ENCODE measurements at regions not wholly inside any gene's neighbourhood (a gene's known extent, or its start where the extent isn't known, plus 50 kb on each side); places are given as distances from the start of the nearest gene placed in this dataset.

DNA sequence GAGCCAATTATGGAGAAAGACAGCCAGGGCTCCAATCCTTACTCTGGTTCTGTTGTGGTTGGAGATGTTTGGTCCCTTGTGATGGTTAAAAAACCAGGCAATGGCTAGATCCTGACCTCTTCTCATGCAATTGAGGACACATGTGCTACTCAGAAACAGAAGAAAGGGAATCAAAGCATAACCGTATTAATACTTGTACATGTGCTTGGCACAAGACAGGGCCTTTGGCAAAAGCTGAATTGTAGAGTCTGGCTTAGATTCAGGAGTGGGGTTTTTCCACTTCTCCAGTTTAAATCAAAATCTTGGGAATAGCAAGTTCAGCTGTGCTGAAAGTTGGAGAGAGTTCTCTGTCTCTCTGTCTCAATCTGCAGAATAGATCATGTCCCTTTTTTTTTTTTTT is 80.1 kb upstream of the E2F8 start:
- TF ChIP-seq, protein P1, sequence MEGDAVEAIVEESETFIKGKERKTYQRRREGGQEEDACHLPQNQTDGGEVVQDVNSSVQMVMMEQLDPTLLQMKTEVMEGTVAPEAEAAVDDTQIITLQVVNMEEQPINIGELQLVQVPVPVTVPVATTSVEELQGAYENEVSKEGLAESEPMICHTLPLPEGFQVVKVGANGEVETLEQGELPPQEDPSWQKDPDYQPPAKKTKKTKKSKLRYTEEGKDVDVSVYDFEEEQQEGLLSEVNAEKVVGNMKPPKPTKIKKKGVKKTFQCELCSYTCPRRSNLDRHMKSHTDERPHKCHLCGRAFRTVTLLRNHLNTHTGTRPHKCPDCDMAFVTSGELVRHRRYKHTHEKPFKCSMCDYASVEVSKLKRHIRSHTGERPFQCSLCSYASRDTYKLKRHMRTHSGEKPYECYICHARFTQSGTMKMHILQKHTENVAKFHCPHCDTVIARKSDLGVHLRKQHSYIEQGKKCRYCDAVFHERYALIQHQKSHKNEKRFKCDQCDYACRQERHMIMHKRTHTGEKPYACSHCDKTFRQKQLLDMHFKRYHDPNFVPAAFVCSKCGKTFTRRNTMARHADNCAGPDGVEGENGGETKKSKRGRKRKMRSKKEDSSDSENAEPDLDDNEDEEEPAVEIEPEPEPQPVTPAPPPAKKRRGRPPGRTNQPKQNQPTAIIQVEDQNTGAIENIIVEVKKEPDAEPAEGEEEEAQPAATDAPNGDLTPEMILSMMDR (IDR thresholded peaks at IDR 0.05) = no peak
- no peak for TF ChIP-seq EZH2 (IDR thresholded peaks at IDR 0.05; ENCODE audit: borderline replicate concordance, insufficient read depth, low read depth, low read length, poor library complexity, severe bottlenecking)

Data from B cell (primary cell).